IMR-90 (cell line): ENCODE measurements at regions not wholly inside any gene's neighbourhood (a gene's known extent, or its start where the extent isn't known, plus 50 kb on each side); places are given as distances from the start of the nearest gene placed in this dataset.

ENCODE experiments used
- ATAC-seq: fragments of 200-7000 bp; cut with Tn5 transposase; 2 replicates; pipeline ENCODE4 v1.9.1; 2020; ENCODE audit warnings: low read depth, mild to moderate bottlenecking, moderate library complexity
- BruUV-seq: library from RNA; stranded (reverse); fragments of 400-500 nt; replicated peaks from 2 replicates; lab custom pipeline; 2021; lab: Mats Ljungman, UMichigan
- CTCF ChIA-PET: fragments of 300-600 bp; formaldehyde crosslinking; extraction: SDS; loops from one replicate; lab custom pipeline; 2021; ENCODE audit warnings: antibody characterized with exemption; lab: Yijun Ruan, JAX
- POLR2A ChIA-PET: fragments of 300-600 bp; sonication (Branson Sonifier 250); formaldehyde crosslinking; loops from one replicate; lab custom pipeline; 2022; ENCODE audit warnings: antibody characterized with exemption; ENCODE audit not compliant: unreplicated experiment; lab: Charles Lee
- DNase-seq: peaks from one replicate; pipeline ENCODE4 v3.0.0; 2013
- H2AFZ ChIP-seq: replicated peaks from 2 replicates; pipeline ENCODE3; 2013; ENCODE audit warnings: low read length, mild to moderate bottlenecking; ENCODE audit not compliant: poor library complexity
- H2AK5ac ChIP-seq: 2 replicates; pipeline ENCODE4 v1.6.1; 2013; ENCODE audit warnings: low read depth, low read length, inconsistent platforms
- H2AK9ac ChIP-seq: replicated peaks from 2 replicates; pipeline ENCODE3; 2013; ENCODE audit warnings: mild to moderate bottlenecking, low read depth, low read length, moderate library complexity; ENCODE audit not compliant: poor library complexity
- H2BK120ac ChIP-seq: 2 replicates; pipeline ENCODE4 v1.6.1; 2013; ENCODE audit warnings: low read depth, low read length, inconsistent platforms
- H2BK15ac ChIP-seq: 3 replicates; pipeline ENCODE4 v1.6.1; 2013; ENCODE audit warnings: low read depth, low read length, inconsistent platforms
- H2BK20ac ChIP-seq: 2 replicates; pipeline ENCODE4 v1.6.1; 2013; ENCODE audit warnings: low read depth, mild to moderate bottlenecking, inconsistent platforms, low read length, moderate library complexity
- H2BK5ac ChIP-seq: 2 replicates; pipeline ENCODE4 v1.6.1; 2013; ENCODE audit warnings: mild to moderate bottlenecking, low read depth, low read length, inconsistent platforms; ENCODE audit not compliant: poor library complexity, severe bottlenecking
- H3K14ac ChIP-seq: replicated peaks from 2 replicates; pipeline ENCODE4 v1.6.1; 2013; ENCODE audit warnings: low read depth, low read length, inconsistent platforms
- H3K18ac ChIP-seq: 2 replicates; pipeline ENCODE4 v1.6.1; 2013; ENCODE audit warnings: low read depth, low read length, control low read depth
- H3K23ac ChIP-seq: 2 replicates; pipeline ENCODE4 v1.6.1; 2013; ENCODE audit warnings: low read depth, low read length, inconsistent platforms
- H3K27ac ChIP-seq: 2 replicates; pipeline ENCODE4 v1.5.1; 2013; ENCODE audit warnings: mild to moderate bottlenecking, control low read depth, low read length; ENCODE audit not compliant: insufficient read depth
- H3K27me3 ChIP-seq: 2 replicates; pipeline ENCODE4 v1.6.1; 2013; ENCODE audit warnings: low read length; ENCODE audit not compliant: control insufficient read depth, insufficient read depth
- H3K36me3 ChIP-seq: 2 replicates; pipeline ENCODE4 v1.6.1; 2013; ENCODE audit warnings: low read length, mixed read lengths; ENCODE audit not compliant: control insufficient read depth, insufficient read depth
- H3K4ac ChIP-seq: 2 replicates; pipeline ENCODE4 v1.6.1; 2013; ENCODE audit warnings: low read depth, low read length, inconsistent platforms
- H3K4me1 ChIP-seq: 2 replicates; pipeline ENCODE4 v1.6.1; 2013; ENCODE audit warnings: low read length, mixed read lengths; ENCODE audit not compliant: control insufficient read depth, insufficient read depth
- H3K4me2 ChIP-seq: 2 replicates; pipeline ENCODE4 v1.6.1; 2013; ENCODE audit warnings: low read depth, mild to moderate bottlenecking, control low read depth, low read length, moderate library complexity
- H3K4me3 ChIP-seq: 2 replicates; pipeline ENCODE4 v1.5.1; 2013; ENCODE audit warnings: low read depth, mild to moderate bottlenecking, control low read depth, low read length, moderate library complexity; ENCODE audit not compliant: insufficient read depth
- H3K56ac ChIP-seq: 2 replicates; pipeline ENCODE4 v1.6.1; 2013; ENCODE audit warnings: low read length, inconsistent platforms; ENCODE audit not compliant: insufficient read depth; ENCODE audit errors: extremely low read depth
- H3K79me1 ChIP-seq, 2 experiments: 2 replicates each; pipeline ENCODE4 v1.6.1; 2013; ENCODE audit warnings: low read length in 2 of 2, inconsistent platforms in 1 of 2, low read depth in 1 of 2
- H3K9ac ChIP-seq: 2 replicates; pipeline ENCODE4 v1.6.1; 2013; ENCODE audit warnings: low read depth, low read length, control low read depth
- H3K9me1 ChIP-seq: 2 replicates; pipeline ENCODE4 v1.6.1; 2013; ENCODE audit warnings: low read length, inconsistent platforms; ENCODE audit not compliant: insufficient read depth
- H3K9me3 ChIP-seq: 2 replicates; pipeline ENCODE4 v1.6.1; 2013; ENCODE audit warnings: low read length; ENCODE audit not compliant: control insufficient read depth, insufficient read depth
- H4K20me1 ChIP-seq: 2 replicates; pipeline ENCODE4 v1.6.1; 2013; ENCODE audit warnings: low read length, inconsistent platforms; ENCODE audit not compliant: insufficient read depth
- H4K5ac ChIP-seq: 2 replicates; pipeline ENCODE4 v1.6.1; 2013; ENCODE audit warnings: mild to moderate bottlenecking, low read depth, low read length, control low read depth
- H4K8ac ChIP-seq, 2 experiments: 2 replicates each; pipeline ENCODE4 v1.6.1; 2013; ENCODE audit warnings: low read depth in 2 of 2, low read length in 2 of 2, control low read depth in 1 of 2, inconsistent platforms in 1 of 2
- H4K91ac ChIP-seq: 2 replicates; pipeline ENCODE4 v1.6.1; 2013; ENCODE audit warnings: low read depth, low read length, inconsistent platforms; ENCODE audit not compliant: insufficient read depth
- BHLHE40 ChIP-seq: fragments of 150-350 bp; IDR thresholded peaks from 2 replicates; pipeline ENCODE4 v1.6.1; 2016; ENCODE audit warnings: mild to moderate bottlenecking, low read depth, low read length
- CEBPB ChIP-seq: IDR thresholded peaks from 2 replicates; pipeline ENCODE4 v1.6.1; 2012; ENCODE audit warnings: low read depth, low read length, improper control_type of control experiment
- CHD1 ChIP-seq: IDR thresholded peaks from 2 replicates; pipeline ENCODE4 v1.6.1; 2012; ENCODE audit warnings: low read depth, low read length, improper control_type of control experiment
- FOS ChIP-seq: fragments of 150-350 bp; IDR thresholded peaks from 2 replicates; pipeline ENCODE4 v1.6.1; 2016; ENCODE audit warnings: low read depth, low read length
- MAFK ChIP-seq: IDR thresholded peaks from 2 replicates; pipeline ENCODE4 v1.6.1; 2012; ENCODE audit warnings: low read depth, low read length, improper control_type of control experiment
- MAZ ChIP-seq: IDR thresholded peaks from 2 replicates; pipeline ENCODE4 v1.6.1; 2012; ENCODE audit warnings: low read depth, mild to moderate bottlenecking, low read length, improper control_type of control experiment, moderate library complexity, borderline replicate concordance
- MXI1 ChIP-seq: IDR thresholded peaks from 2 replicates; pipeline ENCODE4 v1.6.1; 2012; ENCODE audit warnings: low read depth, mild to moderate bottlenecking, low read length, moderate library complexity, borderline replicate concordance
- NFE2L2 ChIP-seq: fragments of 150-350 bp; IDR thresholded peaks from 2 replicates; pipeline ENCODE4 v1.6.1; 2016; ENCODE audit warnings: low read depth, mild to moderate bottlenecking, low read length
- POLR2A ChIP-seq: IDR thresholded peaks from 2 replicates; pipeline ENCODE4 v1.6.1; 2012; ENCODE audit warnings: mild to moderate bottlenecking, low read depth, low read length
- RAD21 ChIP-seq: IDR thresholded peaks from 2 replicates; pipeline ENCODE4 v1.6.1; 2012; ENCODE audit warnings: low read length, improper control_type of control experiment
- RCOR1 ChIP-seq: IDR thresholded peaks from 2 replicates; pipeline ENCODE4 v1.6.1; 2012; ENCODE audit warnings: mild to moderate bottlenecking, low read length, improper control_type of control experiment; ENCODE audit not compliant: insufficient replicate concordance
- RFX5 ChIP-seq: IDR thresholded peaks from 2 replicates; pipeline ENCODE4 v1.8.0; 2012; ENCODE audit warnings: low read depth, mild to moderate bottlenecking, low read length, moderate library complexity
- SMC3 ChIP-seq: fragments of 150-350 bp; IDR thresholded peaks from 2 replicates; pipeline ENCODE4 v1.6.1; 2016; ENCODE audit warnings: low read depth, mild to moderate bottlenecking, antibody characterized with exemption, low read length, moderate library complexity
- dilution Hi-C: fragments of 300-500 bp; cut with HindIII; formaldehyde crosslinking; loops from one replicate; pipeline ENCODE4 v1.14.3; 2018; ENCODE audit warnings: low sequenced_read_pairs; ENCODE audit not compliant: unreplicated experiment
- in situ Hi-C: fragments of 300-500 bp; cut with MboI; formaldehyde crosslinking; loops from 3 replicates; pipeline ENCODE4 v1.14.3; 2019; ENCODE audit warnings: low sequenced_read_pairs, inconsistent platforms, mixed read lengths
- intact Hi-C: fragments of 100-400 bp; cut with micrococcal nuclease; formaldehyde crosslinking; loops from 2 replicates; pipeline ENCODE4 v1.10.0; 2022
- TF ChIP-seq, protein P1 (sequence below): fragments of 150-350 bp; IDR thresholded peaks from 2 replicates; pipeline ENCODE4 v1.6.1; 2017; ENCODE audit warnings: mild to moderate bottlenecking, antibody characterized with exemption, low read length, low read depth
- TF ChIP-seq, protein P2 (sequence below): conservative IDR thresholded peaks from 2 replicates; pipeline ENCODE4 v1.5.1; 2012; ENCODE audit warnings: mild to moderate bottlenecking, low read depth, low read length, improper control_type of control experiment
- TF ChIP-seq, protein P3 (sequence below): fragments of 150-350 bp; IDR thresholded peaks from 2 replicates; pipeline ENCODE4 v1.6.1; 2016; ENCODE audit warnings: low read depth, mild to moderate bottlenecking, low read length, moderate library complexity, borderline replicate concordance

DNA sequence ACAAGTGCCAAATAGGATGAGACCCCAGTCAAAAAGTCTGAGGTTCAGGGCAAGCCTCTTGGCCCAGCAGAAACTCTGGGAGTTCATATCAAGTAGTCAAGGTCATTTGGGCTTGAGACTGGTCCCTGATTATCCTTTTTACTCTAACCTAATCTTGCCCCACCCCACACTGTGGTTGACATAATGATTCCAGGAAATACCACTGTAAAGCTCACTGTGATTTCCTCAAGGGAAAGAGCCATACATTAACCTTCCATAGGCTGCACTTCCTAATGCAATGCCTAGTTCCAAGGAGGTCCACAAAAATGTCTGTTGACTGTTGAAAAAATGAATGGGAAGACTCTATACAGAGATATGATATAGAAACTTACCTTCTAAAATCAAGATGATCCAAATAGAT lies 52.9 kb upstream of the CHCHD3 start:
- ATAC-seq (no peak), DNase-seq (no peak)
- Histone ChIP-seq H3K9me3 (no peaks in the 10 kb centered on the region), H3K4me3 (no peak overlapping the region), H2BK15ac (no peak overlapping the region), H3K9me1 (no peaks in the 10 kb centered on the region), H3K9ac (no peak overlapping the region), H4K5ac (no peak overlapping the region), H3K4ac (no peak overlapping the region), H3K4me2 (no peak overlapping the region), H2AK5ac (no peak overlapping the region), H3K23ac (no peak overlapping the region), H3K36me3 (no peaks in the 10 kb centered on the region), H2BK20ac (no peak overlapping the region), H4K91ac (no peak overlapping the region), H3K18ac (no peak overlapping the region), H3K79me1 (no peaks in the 10 kb centered on the region), H3K27me3 (no peaks in the 10 kb centered on the region), H3K56ac (no peak overlapping the region), H2BK5ac (no peak overlapping the region), H3K14ac (no peak overlapping the region), H2AFZ (no peak overlapping the region), H2BK120ac (no peak overlapping the region), H2AK9ac (no peak overlapping the region), H4K8ac (no peak overlapping the region), H4K20me1 (no peaks in the 10 kb centered on the region), H3K27ac (no peak overlapping the region), H3K4me1 (no peaks in the 10 kb centered on the region)
- dilution Hi-C loops (no loop called here), in situ Hi-C loops (no loop called here), intact Hi-C loops (no loop called here)
- CTCF ChIA-PET, result no interaction called here
- POLR2A ChIA-PET, result no interaction called here
- TF ChIP-seq POLR2A (no peak), BHLHE40 (no peak), NFE2L2 (no peak), RCOR1 (no peak), RFX5 (no peak), MAFK (no peak), FOS (no peak), MXI1 (no peak), RAD21 (no peak), CEBPB (no peak), MAZ (no peak), SMC3 (no peak), CHD1 (no peak)
- TF ChIP-seq, protein P1, sequence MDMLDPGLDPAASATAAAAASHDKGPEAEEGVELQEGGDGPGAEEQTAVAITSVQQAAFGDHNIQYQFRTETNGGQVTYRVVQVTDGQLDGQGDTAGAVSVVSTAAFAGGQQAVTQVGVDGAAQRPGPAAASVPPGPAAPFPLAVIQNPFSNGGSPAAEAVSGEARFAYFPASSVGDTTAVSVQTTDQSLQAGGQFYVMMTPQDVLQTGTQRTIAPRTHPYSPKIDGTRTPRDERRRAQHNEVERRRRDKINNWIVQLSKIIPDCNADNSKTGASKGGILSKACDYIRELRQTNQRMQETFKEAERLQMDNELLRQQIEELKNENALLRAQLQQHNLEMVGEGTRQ, result no peak
- TF ChIP-seq, protein P2, sequence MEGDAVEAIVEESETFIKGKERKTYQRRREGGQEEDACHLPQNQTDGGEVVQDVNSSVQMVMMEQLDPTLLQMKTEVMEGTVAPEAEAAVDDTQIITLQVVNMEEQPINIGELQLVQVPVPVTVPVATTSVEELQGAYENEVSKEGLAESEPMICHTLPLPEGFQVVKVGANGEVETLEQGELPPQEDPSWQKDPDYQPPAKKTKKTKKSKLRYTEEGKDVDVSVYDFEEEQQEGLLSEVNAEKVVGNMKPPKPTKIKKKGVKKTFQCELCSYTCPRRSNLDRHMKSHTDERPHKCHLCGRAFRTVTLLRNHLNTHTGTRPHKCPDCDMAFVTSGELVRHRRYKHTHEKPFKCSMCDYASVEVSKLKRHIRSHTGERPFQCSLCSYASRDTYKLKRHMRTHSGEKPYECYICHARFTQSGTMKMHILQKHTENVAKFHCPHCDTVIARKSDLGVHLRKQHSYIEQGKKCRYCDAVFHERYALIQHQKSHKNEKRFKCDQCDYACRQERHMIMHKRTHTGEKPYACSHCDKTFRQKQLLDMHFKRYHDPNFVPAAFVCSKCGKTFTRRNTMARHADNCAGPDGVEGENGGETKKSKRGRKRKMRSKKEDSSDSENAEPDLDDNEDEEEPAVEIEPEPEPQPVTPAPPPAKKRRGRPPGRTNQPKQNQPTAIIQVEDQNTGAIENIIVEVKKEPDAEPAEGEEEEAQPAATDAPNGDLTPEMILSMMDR, result no peak
- TF ChIP-seq, protein P3, sequence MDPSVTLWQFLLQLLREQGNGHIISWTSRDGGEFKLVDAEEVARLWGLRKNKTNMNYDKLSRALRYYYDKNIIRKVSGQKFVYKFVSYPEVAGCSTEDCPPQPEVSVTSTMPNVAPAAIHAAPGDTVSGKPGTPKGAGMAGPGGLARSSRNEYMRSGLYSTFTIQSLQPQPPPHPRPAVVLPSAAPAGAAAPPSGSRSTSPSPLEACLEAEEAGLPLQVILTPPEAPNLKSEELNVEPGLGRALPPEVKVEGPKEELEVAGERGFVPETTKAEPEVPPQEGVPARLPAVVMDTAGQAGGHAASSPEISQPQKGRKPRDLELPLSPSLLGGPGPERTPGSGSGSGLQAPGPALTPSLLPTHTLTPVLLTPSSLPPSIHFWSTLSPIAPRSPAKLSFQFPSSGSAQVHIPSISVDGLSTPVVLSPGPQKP, result no peak
- BruUV-seq, result no TSS peak
